Activated CD4-positive, alpha-beta T cell treated with anti-CD3 and anti-CD28 coated beads for 36 hours (primary cell): ENCODE measurements at regions not wholly inside any gene's neighbourhood (a gene's known extent, or its start where the extent isn't known, plus 50 kb on each side); places are given as distances from the start of the nearest gene placed in this dataset.

Experiments
- ATAC-seq: fragments of 200-7000 bp; cut with Tn5 transposase; one replicate; pipeline ENCODE4 v1.10.0; 2021; ENCODE audit warnings: mild to moderate bottlenecking, moderate library complexity
- CTCF ChIA-PET: fragments of 350-600 bp; sonication (Branson Sonifier 250); formaldehyde crosslinking; loops from one replicate; lab custom pipeline; 2021; ENCODE audit warnings: antibody characterized with exemption; lab: Charles Lee
- POLR2A ChIA-PET: fragments of 350-600 bp; sonication (Branson Sonifier 250); formaldehyde crosslinking; loops from one replicate; lab custom pipeline; 2021; ENCODE audit warnings: antibody characterized with exemption, inconsistent platforms; lab: Charles Lee
- DNase-seq: peaks from one replicate; pipeline ENCODE4 v3.0.0-alpha.2; 2020
- H3K27ac Mint-ChIP-seq: one replicate; pipeline ENCODE4 v1.8.0; 2021; ENCODE audit warnings: mixed read lengths
- H3K27me3 Mint-ChIP-seq: one replicate; pipeline ENCODE4 v1.8.0; 2021; ENCODE audit warnings: mixed read lengths
- H3K36me3 Mint-ChIP-seq: one replicate; pipeline ENCODE4 v1.8.0; 2021; ENCODE audit warnings: low read depth, mixed read lengths
- H3K4me1 Mint-ChIP-seq: one replicate; pipeline ENCODE4 v1.8.0; 2021; ENCODE audit warnings: mixed read lengths
- H3K4me3 Mint-ChIP-seq: one replicate; pipeline ENCODE4 v1.8.0; 2021; ENCODE audit warnings: mild to moderate bottlenecking, moderate library complexity, mixed read lengths
- H3K9me3 Mint-ChIP-seq: one replicate; pipeline ENCODE4 v1.8.0; 2021; ENCODE audit warnings: low read depth, mixed read lengths
- intact Hi-C, 2 experiments: fragments of 100-400 bp; cut with DNase I in 1 of 2; cut with micrococcal nuclease in 1 of 2; formaldehyde crosslinking; loops; one replicate each; pipeline versions ENCODE4 v1.14.2 to v1.15.1; 2022 to 2024; cut with DNase I, micrococcal nuclease

- CTCF ChIA-PET: interaction anchor here (1.3 to 1.7 kb wide), 2 partner anchors 89 to 406 kb away, joined by 3 read pairs; no protein-coding TSS in a partner anchor
- Mint-ChIP-seq H3K4me1 (peaks cover 5% of the 10 kb centered on the region), H3K36me3 (no peaks in the 10 kb centered on the region), H3K9me3 (no peaks in the 10 kb centered on the region), H3K4me3 (no peak overlapping the region), H3K27ac (no peak overlapping the region), H3K27me3 (no peaks in the 10 kb centered on the region)
- ATAC-seq: no peak
- DNase-seq: no peak
- intact Hi-C loops: loop anchor here in 1 of 2 experiments (5.0 kb wide), 2 partner anchors 234 to 384 kb away; no protein-coding TSS in a partner anchor
- POLR2A ChIA-PET: no interaction called here
These were observed 88.2 kb upstream of the SEPTIN5 start for GRCh38 chr22:19626042-19626587.

DNA sequence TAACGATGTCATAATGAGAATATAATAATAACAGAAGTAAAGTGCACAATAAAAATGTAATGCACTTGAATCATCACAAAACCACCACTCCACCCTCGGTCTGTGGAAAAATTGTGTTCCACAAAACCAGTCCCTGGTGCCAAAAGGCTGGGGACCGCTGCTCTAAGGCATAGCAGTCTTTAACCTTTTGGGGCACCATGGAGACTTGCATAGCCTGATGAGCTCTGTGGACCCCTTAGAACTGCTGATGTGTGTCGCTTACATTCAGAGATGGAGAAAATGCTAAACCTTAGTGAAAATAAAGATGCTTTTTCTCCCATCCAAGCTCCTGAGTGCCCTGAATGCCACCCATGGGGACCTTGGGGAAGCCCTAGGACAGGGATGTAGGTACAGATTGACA is 87.6 kb upstream of the SEPTIN5 start:
- Mint-ChIP-seq H3K27ac (no peak overlapping the region), H3K9me3 (no peaks in the 10 kb centered on the region), H3K27me3 (no peaks in the 10 kb centered on the region), H3K36me3 (no peaks in the 10 kb centered on the region), H3K4me3 (no peak overlapping the region), H3K4me1 (peaks cover 5% of the 10 kb centered on the region)
- no peak for DNase-seq
- CTCF ChIA-PET: interaction anchor here (0.7 to 1.7 kb wide), 3 partner anchors 89 to 406 kb away, joined by 3 read pairs; no protein-coding TSS in a partner anchor
- ATAC-seq: no peak
- intact Hi-C loops: loop anchor here in 1 of 2 experiments (5.0 kb wide), 2 partner anchors 234 to 384 kb away; no protein-coding TSS in a partner anchor
- POLR2A ChIA-PET: no interaction called here

GRCh38 chr22:19628038-19628776 is 86.1 kb upstream of the SEPTIN5 start:
- intact Hi-C loops: loop anchor here in 1 of 2 experiments (5.0 kb wide), 2 partner anchors 236 to 386 kb away; no protein-coding TSS in a partner anchor
- CTCF ChIA-PET: interaction anchor here (1.4 to 2.2 kb wide), 4 partner anchors 9 to 98 kb away, joined by 3 to 10 read pairs (median 4); no protein-coding TSS in a partner anchor

GRCh38 chr22:19629331-19629719 is 85.0 kb upstream of the SEPTIN5 start:
- DNase-seq (no peak), ATAC-seq (no peak)
- H3K27ac Mint-ChIP-seq: no peak overlapping the region
- CTCF ChIA-PET: interaction anchor here (0.6 to 2.3 kb wide), 32 partner anchors 10 to 485 kb away, joined by 3 to 18 read pairs (median 4); partner anchors contain the start of genes ESS2 and SLC25A1
- no peaks in the 10 kb centered on the region for H3K27me3 Mint-ChIP-seq
- intact Hi-C loops: loop anchor here in 1 of 2 experiments (5.0 kb wide), 2 partner anchors 237 to 387 kb away; no protein-coding TSS in a partner anchor
- H3K4me1 Mint-ChIP-seq: peaks cover 5% of the 10 kb centered on the region
- POLR2A ChIA-PET: interaction anchor here (1.0 to 1.1 kb wide), 3 partner anchors 129 to 152 kb away, joined by 3 to 4 read pairs (median 3); partner anchors contain the start of gene CDC45
- H3K9me3 Mint-ChIP-seq: no peaks in the 10 kb centered on the region
- H3K4me3 Mint-ChIP-seq: no peak overlapping the region
- no peaks in the 10 kb centered on the region for H3K36me3 Mint-ChIP-seq

More at GRCh38 chr22:19628038-19628776, 86.1 kb upstream of the SEPTIN5 start:
- POLR2A ChIA-PET: no interaction called here
- Mint-ChIP-seq H3K36me3 (no peaks in the 10 kb centered on the region), H3K9me3 (no peaks in the 10 kb centered on the region), H3K4me3 (no peak overlapping the region), H3K4me1 (peaks cover 5% of the 10 kb centered on the region), H3K27ac (no peak overlapping the region), H3K27me3 (no peaks in the 10 kb centered on the region)
- no peak for DNase-seq
- ATAC-seq: no peak

DNA sequence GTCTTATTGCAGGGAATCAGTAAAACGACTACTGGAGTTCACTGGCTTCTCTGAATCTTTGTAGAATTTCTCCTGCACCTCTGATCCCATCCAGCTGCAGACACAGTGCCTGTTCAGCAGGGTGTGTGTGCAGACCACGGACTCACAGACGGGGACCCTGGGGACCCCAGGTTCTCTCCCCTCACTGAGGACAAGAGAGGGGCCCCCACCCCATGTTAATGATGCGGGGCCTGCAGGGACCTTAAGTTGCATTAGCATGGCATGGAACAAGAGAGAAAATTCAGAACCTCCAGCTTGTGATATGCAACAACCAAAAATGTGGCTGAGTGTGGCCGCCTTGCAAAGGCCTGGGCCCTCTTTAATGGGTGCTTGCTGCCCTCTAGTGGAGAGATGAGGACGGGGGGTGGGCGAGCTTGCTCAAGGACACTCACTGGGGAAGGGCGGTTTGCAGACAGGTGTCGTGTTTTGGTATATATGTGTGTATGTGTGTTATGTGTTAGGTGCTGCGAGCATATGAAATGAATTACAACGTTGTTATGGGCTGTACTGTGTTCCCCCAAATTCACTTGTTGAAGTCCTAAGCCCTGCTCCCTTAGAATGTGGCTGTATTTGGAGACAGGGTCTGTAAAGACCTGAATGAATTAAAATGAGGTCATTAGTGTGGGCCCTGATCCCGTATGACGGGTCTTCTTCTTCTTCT is 84.4 kb upstream of the SEPTIN5 start:
- H3K36me3 Mint-ChIP-seq: no peaks in the 10 kb centered on the region
- H3K4me3 Mint-ChIP-seq: no peak overlapping the region
- no peaks in the 10 kb centered on the region for H3K9me3 Mint-ChIP-seq
- ATAC-seq (peak; percentile 96), DNase-seq (peak; percentile 93)
- H3K27me3 Mint-ChIP-seq: no peaks in the 10 kb centered on the region
- no peak overlapping the region for H3K27ac Mint-ChIP-seq
- ChIA-PET POLR2A (interaction anchor here (0.6 to 1.1 kb wide), 5 partner anchors 108 to 451 kb away, joined by 3 to 4 read pairs (median 3); partner anchors contain the start of genes CDC45 and SLC25A1), CTCF (interaction anchor here (0.6 to 2.3 kb wide), 42 partner anchors 9 to 485 kb away, joined by 3 to 18 read pairs (median 4); partner anchors contain the start of genes ESS2 and SLC25A1)
- intact Hi-C loops: loop anchor here (1.0 to 5.0 kb wide), 9 partner anchors 53 to 486 kb away; partner anchors contain the start of genes CDC45 (in 2 of the 2), ESS2 (in 2 of the 2), UFD1 (in 2 of the 2) and CLDN5 (in 1 of the 2)
- peaks cover 5% of the 10 kb centered on the region for H3K4me1 Mint-ChIP-seq

DNA sequence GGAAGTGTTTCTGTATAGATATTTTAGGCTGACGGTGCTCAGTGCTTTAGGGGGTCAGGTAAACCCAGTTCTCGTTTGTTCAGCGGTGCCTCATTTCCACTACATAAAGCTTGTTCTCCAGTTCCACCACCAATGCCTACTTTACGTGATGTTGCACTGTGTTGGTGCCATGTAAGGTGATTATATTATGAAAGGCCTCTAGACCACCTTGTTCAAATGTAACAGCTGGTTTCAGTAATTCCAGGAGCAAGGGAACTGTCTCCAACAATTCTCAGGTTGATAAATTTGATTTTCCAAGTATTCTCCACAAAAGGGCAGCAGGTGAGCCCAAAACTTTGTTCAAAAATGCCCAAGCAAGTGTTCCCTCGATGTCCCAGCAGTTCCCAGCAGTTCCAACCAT is 83.7 kb upstream of the SEPTIN5 start:
- Mint-ChIP-seq H3K9me3 (no peaks in the 10 kb centered on the region), H3K4me3 (no peak overlapping the region), H3K27me3 (no peaks in the 10 kb centered on the region), H3K4me1 (peaks cover 5% of the 10 kb centered on the region), H3K27ac (no peak overlapping the region), H3K36me3 (no peaks in the 10 kb centered on the region)
- DNase-seq: no peak
- ATAC-seq: no peak
- intact Hi-C loops: loop anchor here (1.0 to 5.0 kb wide), 7 partner anchors 54 to 486 kb away; partner anchors contain the start of genes CDC45 (in 2 of the 2), ESS2 (in 2 of the 2), UFD1 (in 2 of the 2) and CLDN5 (in 1 of the 2)
- ChIA-PET POLR2A (interaction anchor here (0.6 to 1.1 kb wide), 4 partner anchors 109 to 452 kb away, joined by 3 to 4 read pairs (median 3); partner anchors contain the start of genes CDC45 and SLC25A1), CTCF (interaction anchor here (0.7 to 2.3 kb wide), 31 partner anchors 8 to 486 kb away, joined by 3 to 18 read pairs (median 4); partner anchors contain the start of genes ESS2 and SLC25A1)

GRCh38 chr22:19631899-19632667 is 82.2 kb upstream of the SEPTIN5 start:
- Mint-ChIP-seq H3K9me3 (no peaks in the 10 kb centered on the region), H3K27me3 (no peaks in the 10 kb centered on the region), H3K27ac (no peak overlapping the region), H3K4me3 (no peak overlapping the region), H3K36me3 (no peaks in the 10 kb centered on the region), H3K4me1 (peaks cover 2% of the 10 kb centered on the region)
- intact Hi-C loops: loop anchor here (2.0 to 5.0 kb wide), 3 partner anchors 55 to 135 kb away; partner anchors contain the start of gene CLDN5 (in 1 of the 2)
- ATAC-seq: peak; percentile 39
- CTCF ChIA-PET: interaction anchor here (0.8 to 1.2 kb wide), 6 partner anchors 11 to 453 kb away, joined by 3 to 4 read pairs (median 3); partner anchors contain the start of gene SLC25A1
- DNase-seq: peak; percentile 36
- POLR2A ChIA-PET: no interaction called here

DNA sequence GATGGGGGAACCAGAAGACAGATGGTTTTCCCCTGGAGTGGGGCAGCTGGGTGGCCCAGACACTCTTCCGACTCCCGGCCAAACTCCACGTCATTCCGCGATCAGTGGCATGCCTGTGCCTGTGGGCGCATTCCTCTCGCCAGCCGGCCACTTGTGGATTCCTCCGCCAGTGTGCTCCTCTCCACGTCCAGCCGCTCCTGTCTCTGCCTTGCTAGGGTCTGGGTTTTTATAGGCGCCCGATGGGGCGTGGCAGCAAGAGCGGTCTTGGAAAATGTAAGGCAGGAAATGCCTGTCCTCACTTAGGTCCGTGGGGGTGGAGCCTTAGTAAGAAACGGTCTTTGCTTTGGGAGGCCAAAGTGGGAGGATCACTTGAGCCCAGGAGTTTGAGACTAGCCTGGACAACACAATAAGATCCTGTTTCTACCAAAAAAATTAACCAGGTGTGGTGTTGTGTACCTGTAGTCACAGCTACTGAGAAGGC is 81.6 kb upstream of the SEPTIN5 start:
- ATAC-seq (no peak), DNase-seq (no peak)
- intact Hi-C loops: loop anchor here in 1 of 2 experiments (5.0 kb wide), 1 partner anchor 110 kb away; the partner anchor contains the start of gene CLDN5
- no peaks in the 10 kb centered on the region for H3K27me3 Mint-ChIP-seq
- no peak overlapping the region for H3K4me3 Mint-ChIP-seq
- H3K27ac Mint-ChIP-seq: no peak overlapping the region
- no peaks in the 10 kb centered on the region for H3K36me3 Mint-ChIP-seq
- ChIA-PET POLR2A (no interaction called here), CTCF (interaction anchor here (0.8 to 1.2 kb wide), 4 partner anchors 11 to 137 kb away, joined by 3 to 4 read pairs (median 3); no protein-coding TSS in a partner anchor)
- H3K9me3 Mint-ChIP-seq: no peaks in the 10 kb centered on the region
- peaks cover 2% of the 10 kb centered on the region for H3K4me1 Mint-ChIP-seq

DNA sequence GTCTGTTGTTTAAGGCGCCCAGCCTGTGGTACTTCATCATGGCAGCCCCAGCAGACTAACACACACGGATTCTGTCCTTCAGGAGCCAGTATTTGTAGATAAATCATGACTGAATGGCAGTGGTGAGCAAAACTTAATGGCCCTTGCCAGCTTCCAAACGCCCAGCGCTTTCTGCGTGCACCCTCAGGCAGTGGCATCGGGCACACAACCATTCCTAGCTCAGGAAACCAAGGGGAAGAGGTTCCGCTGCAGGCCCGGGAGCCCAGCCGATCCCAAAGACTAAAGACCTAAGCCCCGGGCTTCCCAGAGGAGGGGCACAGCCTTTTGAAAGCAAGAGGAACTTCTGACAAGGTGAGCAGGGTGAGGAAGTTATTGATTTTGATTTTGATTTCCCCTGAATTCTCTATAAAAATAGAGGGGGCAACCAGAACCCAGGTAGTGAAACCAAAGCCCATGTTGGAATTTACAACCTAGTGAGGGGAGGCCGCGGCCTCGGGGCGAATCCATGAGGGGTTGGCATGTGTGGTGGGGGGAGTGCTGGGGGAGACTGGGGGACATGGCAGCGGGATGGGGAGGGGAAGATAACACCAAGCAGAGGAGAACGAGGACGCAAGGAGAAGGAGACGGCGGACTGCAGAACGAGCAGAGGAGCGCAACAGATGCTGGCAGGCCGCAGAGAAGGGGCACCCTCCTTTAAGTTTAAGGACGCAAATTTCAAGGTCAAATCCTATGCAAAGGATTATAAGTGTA is 79.9 kb upstream of the SEPTIN5 start:
- intact Hi-C loops: loop anchor here in 1 of 2 experiments (5.0 kb wide), 1 partner anchor 112 kb away; the partner anchor contains the start of gene CLDN5
- Mint-ChIP-seq H3K9me3 (no peaks in the 10 kb centered on the region), H3K4me3 (no peak overlapping the region), H3K27ac (no peak overlapping the region), H3K36me3 (no peaks in the 10 kb centered on the region), H3K4me1 (peaks cover 2% of the 10 kb centered on the region), H3K27me3 (no peaks in the 10 kb centered on the region)
- no peak for DNase-seq
- no peak for ATAC-seq
- ChIA-PET POLR2A (no interaction called here), CTCF (no interaction called here)
